22Rv1 (cell line): ENCODE measurements at regions not wholly inside any gene's neighbourhood (a gene's known extent, or its start where the extent isn't known, plus 50 kb on each side); places are given as distances from the start of the nearest gene placed in this dataset.
"Not testable (repeated sequence)": the region's sequence is repeated elsewhere in the genome, so short reads cannot be mapped to it uniquely, and the experiment has no call there.

Source experiments
- H3K27ac ChIP-seq: fragments of 450-650 bp; 2 replicates; pipeline ENCODE4 v1.5.1; 2017
- CTCF ChIP-seq: fragments of 450-650 bp; IDR thresholded peaks from 2 replicates; pipeline ENCODE4 v1.5.1; 2017; ENCODE audit warnings: mild to moderate bottlenecking
- ZFX ChIP-seq: fragments of 450-650 bp; IDR thresholded peaks from 2 replicates; pipeline ENCODE4 v1.6.1; 2017; ENCODE audit warnings: antibody characterized with exemption, borderline replicate concordance

- TF ChIP-seq ZFX (no peak), CTCF (no peak)
- H3K27ac ChIP-seq: no peak overlapping the region
Observed at GRCh38 chr1:241447031-241447644, 72.4 kb downstream of the FH start.

GRCh38 chr1:241444836-241445235 lies 74.7 kb downstream of the FH start:
- no peak for TF ChIP-seq CTCF
- TF ChIP-seq ZFX: no peak
- H3K27ac ChIP-seq: no peak overlapping the region

GRCh38 chr1:241443561-241443960 lies 76.0 kb downstream of the FH start:
- no peak for TF ChIP-seq ZFX
- TF ChIP-seq CTCF: no peak
- H3K27ac ChIP-seq: no peak overlapping the region

- no peak overlapping the region for H3K27ac ChIP-seq
- TF ChIP-seq CTCF (no peak), ZFX (no peak)
Observed at GRCh38 chr1:241442686-241443085, 76.9 kb downstream of the FH start.

GRCh38 chr1:241440904-241441303 lies 78.7 kb downstream of the FH start:
- TF ChIP-seq CTCF (no peak), ZFX (no peak)
- H3K27ac ChIP-seq: no peak overlapping the region

GRCh38 chr1:241438686-241439085 lies 80.9 kb downstream of the FH start:
- H3K27ac ChIP-seq: not testable (repeated sequence)

- TF ChIP-seq ZFX (no peak), CTCF (no peak)
- H3K27ac ChIP-seq: no peak overlapping the region
Observed at GRCh38 chr1:241432241-241432640, 75.2 kb upstream of the RGS7 start.

- H3K27ac ChIP-seq: not testable (repeated sequence)
Observed at GRCh38 chr1:241425091-241425490, 68.1 kb upstream of the RGS7 start.
